Sigmoid colon (tissue), 6 donors: ENCODE measurements at regions not wholly inside any gene's neighbourhood (a gene's known extent, or its start where the extent isn't known, plus 50 kb on each side); places are given as distances from the start of the nearest gene placed in this dataset.

ENCODE experiments used
- DNase-seq: peaks from one replicate; pipeline ENCODE4 v3.0.0-alpha.2; 2019
- H3K27ac ChIP-seq, 4 donors: fragments of 200-600 bp; sonication (generic); one replicate each; pipeline ENCODE4 v1.5.1; 2016 to 2019; ENCODE audit warnings: mild to moderate bottlenecking in 1 of 4
- H3K27me3 ChIP-seq, 3 donors: fragments of 200-600 bp; sonication (generic); one replicate each; pipeline ENCODE4 v1.5.1; 2019; ENCODE audit warnings: mild to moderate bottlenecking in 1 of 3
- H3K36me3 ChIP-seq, 4 donors: fragments of 200-600 bp; sonication (generic); one replicate each; pipeline ENCODE4 v1.5.1; 2016 to 2019
- H3K4me1 ChIP-seq, 4 donors: fragments of 200-600 bp; sonication (generic); one replicate each; pipeline ENCODE4 v1.5.1; 2017 to 2019
- H3K4me3 ChIP-seq, 4 donors: fragments of 200-600 bp; sonication (generic); one replicate each; pipeline ENCODE4 v1.5.1; 2017 to 2019; ENCODE audit warnings: mild to moderate bottlenecking in 2 of 4, moderate library complexity in 1 of 4
- H3K9me3 ChIP-seq, 4 donors: fragments of 200-600 bp in 3 of 4; sonication (generic) in 3 of 4; one replicate each; pipeline versions ENCODE4 v1.5.1 to v1.6.1; 2013 to 2019
- CTCF ChIP-seq, 4 experiments: fragments of 450-650 bp in 3 of 4; fragments of 200-600 bp in 1 of 4; IDR thresholded peaks; one replicate each; pipeline ENCODE4 v1.5.1; 2016 to 2019; ENCODE audit warnings: antibody characterized with exemption in 4 of 4, mild to moderate bottlenecking in 3 of 4, moderate library complexity in 2 of 4
- EP300 ChIP-seq, 4 donors: sonication (generic); formaldehyde crosslinking; IDR thresholded peaks; one replicate each; pipeline ENCODE4 v1.6.1; 2017; ENCODE audit warnings: antibody characterized with exemption in 4 of 4
- POLR2A ChIP-seq, 2 donors: fragments of 450-650 bp; IDR thresholded peaks; one replicate each; pipeline ENCODE4 v1.6.1; 2016; ENCODE audit warnings: antibody characterized with exemption in 2 of 2, mild to moderate bottlenecking in 2 of 2, moderate library complexity in 2 of 2
- POLR2AphosphoS5 ChIP-seq, 4 donors: sonication (generic); formaldehyde crosslinking; IDR thresholded peaks; one replicate each; pipeline ENCODE4 v1.6.1; 2017; ENCODE audit warnings: antibody characterized with exemption in 4 of 4
- WGBS, 2 donors: extraction: QIAGEN DNeasy Blood & Tissue Kit; methylation state at CpG; one replicate each; pipeline ENCODE4 v1.1.7; 2013; 5-methylcytosine and 5-hydroxymethylcytosine counted together
- intact Hi-C: fragments of 100-400 bp; cut with DNase I; formaldehyde crosslinking; loops from one replicate; pipeline ENCODE4 v1.15.1; 2023
- donor health status: healthy with polysubstance abuse.
- donor health status: healthy.

GRCh38 chr2:74772046-74772445 lies 61.9 kb upstream of the HK2 start:
- peaks cover 0 to 19% (median 6%) of the 10 kb centered on the region in 4 donors for H3K4me1 ChIP-seq
- TF ChIP-seq POLR2A (IDR thresholded peaks at IDR 0.05) (no peak), CTCF (IDR thresholded peaks at IDR 0.05) (no peak), POLR2AphosphoS5 (IDR thresholded peaks at IDR 0.05) (no peak), EP300 (IDR thresholded peaks at IDR 0.05) (no peak)
- DNase-seq: no peak
- no peaks in the 10 kb centered on the region for H3K36me3 ChIP-seq
- H3K9me3 ChIP-seq: no peaks in the 10 kb centered on the region
- no peak overlapping the region for H3K4me3 ChIP-seq
- no peak overlapping the region for H3K27ac ChIP-seq
- intact Hi-C loops: no loop called here
- H3K27me3 ChIP-seq: no peaks in the 10 kb centered on the region

GRCh38 chr2:74777161-74777900 lies 56.6 kb upstream of the HK2 start:
- Histone ChIP-seq H3K27ac (no peak overlapping the region), H3K4me3 (no peak overlapping the region), H3K4me1 (peaks cover 0 to 6% (median 0%) of the 10 kb centered on the region in 4 donors), H3K27me3 (no peaks in the 10 kb centered on the region), H3K9me3 (no peaks in the 10 kb centered on the region), H3K36me3 (no peaks in the 10 kb centered on the region)
- no peak for DNase-seq
- TF ChIP-seq EP300 (IDR thresholded peaks at IDR 0.05): no peak
- no peak for TF ChIP-seq CTCF (IDR thresholded peaks at IDR 0.05)
- TF ChIP-seq POLR2A (IDR thresholded peaks at IDR 0.05): no peak
- TF ChIP-seq POLR2AphosphoS5 (IDR thresholded peaks at IDR 0.05): no peak
- WGBS, 2 donors: 74 to 79% methylated on average over 8 of the region's 8 CpGs
- intact Hi-C loops: no loop called here

- intact Hi-C loops: no loop called here
- no peaks in the 10 kb centered on the region for H3K27me3 ChIP-seq
- H3K4me3 ChIP-seq: no peak overlapping the region
- peaks cover 0 to 6% (median 0%) of the 10 kb centered on the region in 4 donors for H3K4me1 ChIP-seq
- H3K9me3 ChIP-seq: no peaks in the 10 kb centered on the region
- H3K27ac ChIP-seq: no peak overlapping the region
- TF ChIP-seq CTCF (IDR thresholded peaks at IDR 0.05): no peak
- no peak for TF ChIP-seq POLR2A (IDR thresholded peaks at IDR 0.05)
- no peak for TF ChIP-seq EP300 (IDR thresholded peaks at IDR 0.05)
- no peak for TF ChIP-seq POLR2AphosphoS5 (IDR thresholded peaks at IDR 0.05)
- H3K36me3 ChIP-seq: no peaks in the 10 kb centered on the region
- DNase-seq: no peak
- 76 to 80% methylated on average over 16 of the region's 16 CpGs for WGBS, 2 donors
Measured at GRCh38 chr2:74778381-74779264, 55.3 kb upstream of the HK2 start.

- H3K4me3 ChIP-seq: no peak overlapping the region
- DNase-seq: no peak
- TF ChIP-seq POLR2A (IDR thresholded peaks at IDR 0.05): no peak
- no peak for TF ChIP-seq EP300 (IDR thresholded peaks at IDR 0.05)
- no peak for TF ChIP-seq POLR2AphosphoS5 (IDR thresholded peaks at IDR 0.05)
- no peak for TF ChIP-seq CTCF (IDR thresholded peaks at IDR 0.05)
- no peaks in the 10 kb centered on the region for H3K9me3 ChIP-seq
- 91 to 94% methylated on average over 3 of the region's 3 CpGs for WGBS, 2 donors
- H3K4me1 ChIP-seq: peaks cover 0 to 6% (median 0%) of the 10 kb centered on the region in 4 donors
- intact Hi-C loops: no loop called here
- H3K27ac ChIP-seq: no peak overlapping the region
- H3K27me3 ChIP-seq: no peaks in the 10 kb centered on the region
- H3K36me3 ChIP-seq: no peaks in the 10 kb centered on the region
Measured at GRCh38 chr2:74779265-74779558, 54.7 kb upstream of the HK2 start.
